GM13977 (cell line): ENCODE measurements at regions not wholly inside any gene's neighbourhood (a gene's known extent, or its start where the extent isn't known, plus 50 kb on each side); places are given as distances from the start of the nearest gene placed in this dataset.

Source experiments
- DNase-seq: peaks from one replicate; pipeline ENCODE4 v3.0.0; 2012; ENCODE audit warnings: low spot score
- in situ Hi-C: fragments of 300-500 bp; cut with MboI; formaldehyde crosslinking; loops from one replicate; pipeline ENCODE4 v1.12.0; 2022; ENCODE audit warnings: low sequenced_read_pairs, low pct_unique_long_range_greater_than_20kb, mixed read lengths, inconsistent platforms; ENCODE audit not compliant: unreplicated experiment
- TF ChIP-seq, protein P1 (sequence below): IDR thresholded peaks from 2 replicates; pipeline ENCODE4 v1.5.1; 2012; ENCODE audit warnings: mild to moderate bottlenecking, control low read depth; ENCODE audit not compliant: insufficient read depth; ENCODE audit errors: extremely low read depth, missing control alignments

- DNase-seq: no peak
- TF ChIP-seq, protein P1, sequence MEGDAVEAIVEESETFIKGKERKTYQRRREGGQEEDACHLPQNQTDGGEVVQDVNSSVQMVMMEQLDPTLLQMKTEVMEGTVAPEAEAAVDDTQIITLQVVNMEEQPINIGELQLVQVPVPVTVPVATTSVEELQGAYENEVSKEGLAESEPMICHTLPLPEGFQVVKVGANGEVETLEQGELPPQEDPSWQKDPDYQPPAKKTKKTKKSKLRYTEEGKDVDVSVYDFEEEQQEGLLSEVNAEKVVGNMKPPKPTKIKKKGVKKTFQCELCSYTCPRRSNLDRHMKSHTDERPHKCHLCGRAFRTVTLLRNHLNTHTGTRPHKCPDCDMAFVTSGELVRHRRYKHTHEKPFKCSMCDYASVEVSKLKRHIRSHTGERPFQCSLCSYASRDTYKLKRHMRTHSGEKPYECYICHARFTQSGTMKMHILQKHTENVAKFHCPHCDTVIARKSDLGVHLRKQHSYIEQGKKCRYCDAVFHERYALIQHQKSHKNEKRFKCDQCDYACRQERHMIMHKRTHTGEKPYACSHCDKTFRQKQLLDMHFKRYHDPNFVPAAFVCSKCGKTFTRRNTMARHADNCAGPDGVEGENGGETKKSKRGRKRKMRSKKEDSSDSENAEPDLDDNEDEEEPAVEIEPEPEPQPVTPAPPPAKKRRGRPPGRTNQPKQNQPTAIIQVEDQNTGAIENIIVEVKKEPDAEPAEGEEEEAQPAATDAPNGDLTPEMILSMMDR: no peak
- in situ Hi-C loops: no loop called here
Measured at GRCh38 chr6:23735151-23735550, 390.9 kb upstream of the NRSN1 start.

GRCh38 chr6:23736577-23736976 is 389.4 kb upstream of the NRSN1 start:
- in situ Hi-C loops: no loop called here
- DNase-seq: no peak
- TF ChIP-seq, protein P1: no peak

- DNase-seq: no peak
- in situ Hi-C loops: no loop called here
- TF ChIP-seq, protein P1: no peak
Measured at GRCh38 chr6:23747239-23747638, 378.8 kb upstream of the NRSN1 start.

DNA sequence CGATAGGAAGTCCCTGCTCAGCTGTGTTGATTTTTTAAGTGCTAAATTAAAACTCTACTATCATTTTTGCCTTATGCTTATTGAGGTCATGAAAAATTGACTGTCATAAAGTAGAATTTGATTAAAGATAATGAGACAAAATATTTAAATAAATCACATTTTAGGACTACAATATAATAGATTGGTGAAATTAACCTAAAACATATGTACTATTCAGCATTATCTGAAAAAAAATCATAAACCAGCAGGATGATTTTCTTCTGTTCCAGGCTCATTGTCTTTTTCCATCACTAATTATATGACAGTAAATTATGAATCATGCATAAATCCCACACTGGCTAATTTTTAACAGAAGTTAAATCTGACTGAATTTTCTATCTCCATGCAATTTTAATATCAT is 373.6 kb upstream of the NRSN1 start:
- in situ Hi-C loops: no loop called here
- DNase-seq: no peak
- TF ChIP-seq, protein P1: no peak

GRCh38 chr6:23754197-23754596 is 371.8 kb upstream of the NRSN1 start:
- no peak for DNase-seq
- in situ Hi-C loops: no loop called here

GRCh38 chr6:23775127-23775526 is 350.9 kb upstream of the NRSN1 start:
- in situ Hi-C loops: no loop called here
- TF ChIP-seq, protein P1: no peak
- DNase-seq: no peak

More at GRCh38 chr6:23754197-23754596, 371.8 kb upstream of the NRSN1 start:
- TF ChIP-seq, protein P1: no peak

GRCh38 chr6:23783901-23784300 is 342.1 kb upstream of the NRSN1 start:
- DNase-seq: no peak
- in situ Hi-C loops: no loop called here
- TF ChIP-seq, protein P1: no peak
